GM19043 (cell line): ENCODE measurements at regions not wholly inside any gene's neighbourhood (a gene's known extent, or its start where the extent isn't known, plus 50 kb on each side); places are given as distances from the start of the nearest gene placed in this dataset.
"Not testable (repeated sequence)": the region's sequence is repeated elsewhere in the genome, so short reads cannot be mapped to it uniquely, and the experiment has no call there.

Source experiments
- ATAC-seq: cut with Tn5 transposase; IDR thresholded peaks from one replicate; pipeline ENCODE4 v1.9.1; 2021; ENCODE audit warnings: low read depth; ENCODE audit not compliant: unreplicated experiment

DNA sequence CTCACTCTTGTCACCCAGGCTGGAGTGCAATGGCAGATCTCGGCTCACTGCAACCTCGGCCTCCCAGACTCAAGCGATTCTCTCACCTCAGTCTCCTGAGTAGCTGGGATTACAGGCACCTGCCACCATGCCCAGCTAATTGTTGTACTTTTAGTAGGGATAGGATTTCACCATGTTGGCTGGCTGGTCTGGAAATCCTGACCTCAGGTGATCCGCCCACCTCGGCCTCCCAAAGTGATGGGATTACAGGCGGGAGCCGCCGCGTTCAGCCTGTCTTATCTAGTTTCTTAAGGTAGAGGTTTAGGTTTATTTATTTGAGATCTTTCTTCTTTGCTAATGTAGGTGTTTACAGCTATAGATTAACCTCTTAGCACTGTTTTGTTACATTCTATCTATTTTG lies 708.8 kb downstream of the ZNF385D start:
- ATAC-seq, result no peak

DNA sequence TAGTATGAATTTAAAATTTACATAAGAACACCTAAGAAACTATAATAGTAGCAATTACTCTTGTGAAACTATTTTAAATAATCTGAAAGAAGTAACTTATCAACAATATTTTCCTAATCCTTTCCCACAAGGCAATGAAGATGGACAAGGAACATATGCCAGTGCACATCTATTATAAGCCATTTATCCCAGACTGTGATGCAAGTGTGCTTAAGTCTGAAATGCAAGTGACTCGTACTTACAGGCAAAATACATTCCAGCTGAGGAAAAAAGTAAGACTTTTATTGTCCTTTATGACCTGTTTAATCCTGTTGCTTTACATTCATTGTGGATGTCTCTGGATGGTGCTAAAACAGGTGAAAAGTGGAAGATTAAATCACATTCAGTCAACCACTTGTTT lies 709.4 kb downstream of the ZNF385D start:
- no peak for ATAC-seq

DNA sequence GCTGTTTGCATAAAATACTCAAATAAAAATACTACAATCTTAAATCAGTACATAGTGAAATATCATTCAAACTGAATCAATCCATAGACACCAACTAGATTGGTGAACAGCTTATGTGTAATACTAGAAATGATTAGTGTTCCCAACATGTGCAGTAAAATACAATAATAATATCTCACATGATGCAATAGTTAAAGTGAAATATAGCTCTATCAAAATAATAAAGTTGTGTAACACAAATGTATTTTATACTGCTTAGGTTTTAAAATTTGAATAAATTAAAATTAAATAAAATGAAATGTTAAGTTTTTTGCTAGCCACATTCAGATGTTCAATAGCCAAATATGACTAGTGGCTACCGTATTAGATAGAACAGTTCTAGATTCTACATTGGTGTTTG lies 714.1 kb downstream of the ZNF385D start:
- ATAC-seq, result no peak

DNA sequence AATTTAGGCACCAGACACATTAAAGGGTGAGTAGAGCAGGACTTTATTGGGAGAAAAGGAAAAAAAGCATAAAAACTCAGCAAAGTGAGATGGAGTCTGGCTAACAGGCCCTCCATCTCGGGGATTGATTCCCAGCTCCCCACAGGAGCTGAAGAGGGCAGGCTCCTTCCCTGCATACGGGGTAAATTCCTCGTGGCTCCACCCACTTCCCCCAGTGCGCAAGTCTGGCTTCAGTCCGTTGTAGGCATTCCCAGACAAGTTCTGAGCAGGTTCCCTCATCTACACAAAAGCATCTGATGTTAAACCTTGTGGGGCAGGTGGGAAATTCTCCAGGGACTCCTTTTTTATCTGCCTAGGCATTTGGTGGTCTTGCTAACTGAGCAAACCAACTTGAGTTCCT lies 722.6 kb downstream of the ZNF385D start:
- no peak for ATAC-seq

DNA sequence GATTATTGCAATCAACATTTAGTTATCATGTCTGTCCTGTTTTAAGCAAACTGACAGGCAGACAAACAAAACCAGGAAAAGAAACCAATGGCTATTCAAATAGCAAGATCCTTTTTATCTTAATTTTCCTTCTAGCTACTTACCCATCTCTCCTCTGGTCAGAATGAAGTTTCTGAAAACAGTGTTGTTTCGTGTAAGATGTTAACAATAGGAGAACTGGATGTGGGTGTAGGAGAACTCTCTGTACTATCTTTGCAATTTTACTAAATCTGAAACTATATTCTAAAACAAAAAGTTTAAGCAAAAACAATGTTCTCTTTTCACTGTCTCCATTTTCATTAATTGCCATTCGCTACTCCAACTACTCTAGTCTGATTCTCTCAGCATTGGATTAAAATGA lies 726.4 kb downstream of the ZNF385D start:
- no peak for ATAC-seq

DNA sequence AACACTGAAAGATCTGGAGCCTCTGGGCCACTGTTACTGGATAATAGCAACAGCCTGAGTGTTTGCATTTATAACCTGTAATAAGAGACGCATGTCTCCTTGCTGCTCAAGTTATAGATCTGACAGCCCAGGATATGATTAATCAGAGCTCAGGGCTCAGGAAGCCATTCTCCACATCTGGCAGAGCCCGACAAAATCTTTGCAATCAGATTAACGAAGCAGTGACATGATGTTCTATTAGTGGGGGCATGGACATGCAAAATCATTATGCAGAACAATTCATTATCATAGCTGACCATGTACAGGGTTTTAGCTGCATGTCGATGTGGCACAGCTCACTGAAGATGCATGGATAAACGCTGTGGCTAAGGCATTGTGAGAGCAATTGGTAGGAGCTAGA lies 730.3 kb downstream of the ZNF385D start:
- ATAC-seq, result no peak

DNA sequence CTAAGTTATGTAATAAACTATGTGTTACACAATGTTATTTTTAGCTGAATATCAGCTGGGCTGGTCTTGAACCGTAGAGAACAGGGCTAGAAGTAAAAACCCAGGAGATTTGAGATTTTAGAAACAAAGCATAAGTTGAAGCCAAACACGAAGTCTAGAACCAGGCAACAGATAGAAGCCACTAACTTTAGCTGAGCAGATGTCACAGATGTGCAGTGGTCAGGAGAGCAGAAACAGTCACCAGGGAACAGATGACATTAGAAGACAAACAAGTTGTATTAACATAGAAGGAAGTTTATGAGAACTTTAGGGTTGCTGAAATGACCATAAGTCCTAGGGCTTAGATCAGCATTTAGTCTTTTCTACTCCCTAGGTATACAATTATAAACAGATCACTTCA lies 731.0 kb downstream of the ZNF385D start:
- ATAC-seq, result no peak

DNA sequence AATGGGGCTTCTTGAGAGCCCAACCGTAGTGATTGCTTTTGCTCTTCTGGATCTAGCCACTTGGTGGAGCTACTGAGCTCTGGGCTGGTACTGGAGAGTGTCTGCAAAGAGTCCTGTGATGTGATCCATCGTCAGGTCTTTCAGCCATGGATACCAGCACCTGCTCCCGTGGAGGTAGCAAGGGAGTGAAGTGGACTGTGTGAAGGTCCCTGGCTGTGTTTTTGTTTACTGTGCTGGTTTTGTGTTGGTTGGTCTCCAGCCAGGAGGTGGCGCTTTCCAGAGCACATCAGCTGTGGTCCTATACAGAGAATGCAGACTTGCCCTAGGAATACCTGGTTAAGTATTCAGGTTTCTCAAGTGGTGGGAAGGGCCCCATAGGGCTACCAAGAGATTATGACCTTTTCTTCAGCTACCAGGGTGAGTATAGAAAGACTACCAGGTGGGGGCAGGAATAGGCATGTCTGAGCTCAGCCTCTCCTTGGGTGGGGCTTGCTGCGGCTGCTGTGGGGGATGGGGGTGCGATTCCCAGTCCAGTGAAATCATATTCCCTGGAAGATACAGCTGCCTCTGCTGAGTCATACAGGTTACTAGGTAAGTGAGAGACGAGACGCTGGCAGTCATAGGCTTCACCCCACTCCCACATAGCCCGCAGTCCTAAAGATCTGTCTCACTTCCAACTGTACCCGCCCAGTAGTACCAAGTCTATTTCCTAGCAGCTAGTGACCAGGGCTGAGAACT lies 733.7 kb downstream of the ZNF385D start:
- no peak for ATAC-seq

DNA sequence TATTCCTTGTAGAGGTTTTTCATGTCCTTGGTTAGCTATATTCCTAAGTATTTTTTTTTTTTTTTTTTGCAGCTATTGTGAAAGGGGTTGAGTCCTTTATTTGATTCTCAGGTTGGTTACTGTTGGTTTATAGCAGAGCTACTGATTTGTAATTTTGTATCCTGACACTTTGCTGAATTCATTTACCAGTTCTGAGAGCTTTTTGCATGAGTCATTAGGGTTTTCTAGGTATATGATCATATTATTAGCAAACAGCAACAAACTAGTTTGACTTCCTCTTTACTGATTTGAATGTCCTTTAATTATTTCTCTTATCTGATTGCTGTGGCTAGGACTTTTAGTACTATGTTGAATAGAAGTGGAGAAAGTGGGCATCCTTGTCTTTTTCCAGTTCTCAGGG lies 737.4 kb downstream of the ZNF385D start:
- no peak for ATAC-seq

DNA sequence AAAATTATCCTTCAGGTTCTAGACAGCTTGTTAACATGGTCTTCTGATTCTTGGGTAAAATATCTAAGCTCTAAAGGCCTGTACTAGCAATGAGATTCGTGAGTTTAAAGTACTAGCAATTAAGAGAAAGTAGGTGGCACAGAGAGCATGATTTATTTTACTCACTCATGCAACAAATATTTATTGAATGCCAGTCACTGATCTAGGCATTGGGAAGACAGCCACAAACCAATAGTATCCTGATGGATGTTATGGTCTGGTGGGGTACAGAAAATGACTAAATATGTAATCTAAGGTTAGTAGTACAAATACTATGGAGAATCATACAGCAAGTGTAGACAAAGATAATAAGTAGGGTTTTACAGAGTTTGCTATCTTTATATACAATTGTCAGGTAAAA lies 751.3 kb downstream of the ZNF385D start:
- no peak for ATAC-seq

DNA sequence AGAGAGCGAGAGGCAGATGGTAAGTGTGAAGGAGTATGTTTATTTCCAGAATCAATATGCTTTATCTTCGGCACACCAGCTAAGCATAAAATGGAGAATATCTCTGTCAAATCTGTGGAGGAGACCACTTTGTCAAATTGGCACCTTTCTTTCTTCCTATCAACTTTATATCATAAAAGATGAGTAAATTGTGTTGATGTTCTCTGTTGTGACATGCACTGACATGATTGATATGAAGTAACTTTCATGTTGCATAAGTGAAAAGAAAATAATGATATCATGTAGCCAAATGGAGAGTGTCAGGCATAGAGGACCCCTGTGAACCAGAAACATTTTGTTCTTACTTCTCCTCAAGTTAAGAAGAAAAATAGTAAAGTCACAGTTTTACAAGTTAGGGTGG lies 753.8 kb downstream of the ZNF385D start:
- no peak for ATAC-seq

DNA sequence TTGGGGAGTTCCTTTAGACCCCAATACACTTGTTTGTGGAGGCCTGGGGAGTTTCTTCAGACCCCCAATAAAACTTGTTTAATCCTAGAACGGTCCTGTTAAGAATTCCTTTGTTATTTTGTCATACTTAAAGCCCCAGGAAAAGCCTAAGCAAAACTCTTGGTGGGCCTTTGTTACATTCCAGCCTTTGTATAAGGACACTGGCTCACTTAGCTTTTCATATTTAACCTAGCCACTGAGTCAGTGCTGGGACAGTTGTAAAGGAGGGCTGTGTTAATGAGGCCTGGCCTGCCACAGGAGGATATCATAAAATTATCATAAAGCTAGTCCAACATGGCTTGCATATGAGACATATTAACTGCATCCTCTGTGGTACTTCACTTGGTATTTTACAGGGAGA lies 760.1 kb downstream of the ZNF385D start:
- ATAC-seq, result no peak

DNA sequence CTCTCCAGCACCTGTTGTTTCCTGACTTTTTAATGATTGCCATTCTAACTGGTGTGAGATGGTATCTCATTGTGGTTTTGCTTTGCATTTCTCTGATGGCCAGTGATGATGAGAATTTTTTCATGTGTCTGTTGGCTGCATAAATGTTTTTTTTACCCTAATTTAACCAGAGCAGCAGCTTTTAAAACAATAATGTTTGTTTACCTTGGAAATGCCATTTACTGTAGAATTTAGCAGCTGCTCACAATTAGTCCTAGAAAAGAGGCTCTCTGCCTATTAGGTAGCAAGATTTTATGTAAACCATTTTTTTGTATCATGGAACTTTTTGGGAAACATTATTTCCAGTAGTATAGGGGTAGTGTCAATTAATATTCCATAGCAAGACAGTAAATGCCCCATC lies 761.4 kb downstream of the ZNF385D start:
- not testable (repeated sequence) for ATAC-seq

DNA sequence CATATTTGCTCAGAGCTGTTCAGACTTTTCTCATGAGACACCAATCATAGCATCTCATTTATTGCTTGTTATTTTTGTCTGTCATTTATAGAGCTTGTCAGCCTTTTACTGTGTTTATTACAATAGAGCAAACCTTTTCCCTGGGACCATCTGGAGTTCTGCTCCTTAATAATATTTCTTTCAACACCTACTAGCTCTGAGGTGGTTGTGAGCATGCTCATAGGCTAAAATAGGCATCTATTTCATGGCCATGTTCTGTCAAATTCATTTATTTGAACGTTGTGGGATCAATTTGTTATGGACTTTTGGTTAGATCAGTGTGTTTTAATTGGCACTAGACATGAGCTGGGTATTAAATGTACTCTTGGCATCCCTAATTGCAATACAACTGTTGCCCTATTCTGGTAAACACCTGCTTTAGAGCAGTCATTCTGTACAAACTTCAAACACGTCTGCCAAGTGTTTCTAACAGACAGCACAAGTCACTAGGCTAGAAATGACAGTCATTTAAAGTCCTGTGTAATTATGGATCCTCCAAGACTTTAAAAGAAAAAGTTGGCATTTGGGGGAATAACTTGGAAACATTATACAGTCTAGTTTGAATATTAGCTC lies 766.3 kb downstream of the ZNF385D start:
- no peak for ATAC-seq

DNA sequence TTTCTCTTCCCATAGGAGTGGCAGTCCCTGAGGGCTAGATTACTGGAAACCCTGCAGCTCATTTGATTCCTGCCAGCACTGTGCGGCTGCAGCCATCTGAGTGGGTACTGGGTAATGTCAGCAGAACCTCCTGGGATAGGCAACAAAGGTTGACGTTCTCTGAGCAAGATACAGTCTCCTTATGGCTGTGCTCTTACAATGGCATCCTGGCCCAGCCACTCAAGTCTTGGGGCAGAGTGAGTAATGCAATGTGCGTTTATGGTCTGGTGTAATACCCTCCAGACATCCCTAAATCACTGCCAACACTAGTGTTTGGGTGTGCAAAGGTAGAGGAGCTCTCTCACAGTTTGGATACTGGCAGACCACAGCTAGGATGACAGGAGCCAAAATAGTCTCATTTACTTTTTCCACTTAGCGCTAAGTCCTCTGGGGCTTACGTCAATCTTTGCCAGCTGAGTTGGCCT lies 775.8 kb downstream of the ZNF385D start:
- ATAC-seq, result no peak

DNA sequence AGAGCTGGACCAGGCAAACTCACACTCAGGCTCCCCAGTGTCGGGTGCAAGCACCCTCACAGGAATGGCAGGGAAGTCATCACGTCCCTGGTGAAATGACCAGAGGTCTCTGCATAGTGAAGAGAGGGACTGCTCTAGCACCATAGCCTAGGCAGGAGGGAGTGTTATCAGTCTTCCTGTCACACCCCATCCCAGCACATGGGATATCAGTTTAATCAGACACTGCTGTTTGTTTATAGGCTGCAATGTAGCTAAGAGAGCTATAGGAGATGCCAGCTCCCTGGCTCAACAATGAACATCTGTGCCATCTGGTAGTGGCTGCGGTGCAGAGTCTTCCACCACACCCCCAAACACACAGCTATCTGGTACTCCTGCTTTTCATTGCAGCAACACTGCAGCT lies 776.6 kb downstream of the ZNF385D start:
- no peak for ATAC-seq

DNA sequence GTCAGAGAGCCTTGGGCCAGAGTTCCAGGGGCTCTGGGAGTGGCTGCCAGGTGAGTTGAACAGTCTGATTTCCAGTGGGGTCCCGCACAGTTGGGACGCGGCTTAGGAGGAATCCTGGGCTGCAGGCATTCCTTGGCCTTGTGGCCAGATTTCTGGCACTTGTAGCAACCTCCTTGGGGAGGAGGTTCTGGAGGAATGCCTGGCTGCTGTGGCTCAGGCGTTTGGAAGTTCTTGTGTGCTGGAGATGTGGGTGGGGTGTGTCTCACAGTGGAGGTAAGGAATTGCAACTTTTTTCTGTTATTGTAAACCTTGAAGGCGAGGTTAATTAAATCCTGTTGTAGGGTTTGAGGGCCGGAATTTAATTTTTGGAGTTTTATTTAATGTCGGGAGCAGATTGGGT lies 780.2 kb downstream of the ZNF385D start:
- not testable (repeated sequence) for ATAC-seq

DNA sequence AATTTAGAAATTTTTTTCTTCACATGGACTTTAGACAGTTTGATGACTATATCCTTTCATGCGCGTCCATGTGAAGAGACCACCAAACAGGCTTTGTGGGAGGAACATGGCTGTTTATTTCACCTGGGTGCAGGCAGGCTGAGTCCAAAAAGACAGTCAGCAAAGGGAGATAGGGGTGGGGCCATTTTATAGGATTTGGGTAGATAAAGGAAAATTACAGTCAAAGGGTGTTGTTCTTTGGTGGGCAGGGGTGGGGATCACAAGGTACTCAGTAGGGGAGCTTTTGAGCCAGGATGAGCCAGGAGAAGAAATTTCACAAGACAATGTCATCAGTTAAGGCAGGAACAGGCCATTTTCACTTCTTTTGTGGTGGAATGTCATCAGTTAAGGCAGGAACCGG lies 781.5 kb upstream of the SGO1 start:
- not testable (repeated sequence) for ATAC-seq

DNA sequence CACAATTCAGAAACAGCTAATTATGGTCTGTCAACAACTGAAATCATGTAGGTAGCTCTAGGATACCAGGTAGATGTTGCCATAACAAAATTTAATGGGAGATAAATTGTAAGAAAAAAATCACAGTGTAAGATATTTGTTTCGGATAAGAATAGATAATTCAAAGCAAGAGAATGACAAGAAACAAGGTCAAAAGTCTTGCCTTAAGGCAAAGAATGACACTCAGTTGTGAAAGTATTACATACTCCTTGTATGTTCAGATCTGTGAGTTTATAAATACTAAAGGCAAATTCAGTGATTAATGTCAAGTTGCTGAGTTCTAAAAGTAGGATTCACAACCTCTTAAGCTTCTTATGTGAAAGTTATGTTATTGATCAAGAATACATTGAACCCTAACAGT lies 772.2 kb upstream of the SGO1 start:
- no peak for ATAC-seq

DNA sequence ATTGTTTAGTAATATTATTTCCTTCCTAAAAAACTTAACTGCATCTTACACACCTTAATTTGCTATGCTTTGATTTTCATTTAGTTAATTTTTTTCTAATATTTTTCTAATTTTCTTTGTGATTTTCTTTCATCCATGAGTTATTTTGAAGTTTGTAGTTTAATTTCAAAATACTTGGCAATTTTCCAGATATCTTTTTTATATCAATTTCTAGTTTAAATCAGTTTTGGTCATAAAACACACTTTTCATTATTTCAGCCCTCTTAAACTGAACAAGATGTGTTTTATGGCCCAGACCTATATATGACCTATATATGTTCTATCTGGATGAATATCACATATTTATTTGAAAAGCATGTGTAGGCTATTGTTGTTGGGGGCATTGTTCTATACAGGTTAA lies 759.9 kb upstream of the SGO1 start:
- ATAC-seq, result no peak

DNA sequence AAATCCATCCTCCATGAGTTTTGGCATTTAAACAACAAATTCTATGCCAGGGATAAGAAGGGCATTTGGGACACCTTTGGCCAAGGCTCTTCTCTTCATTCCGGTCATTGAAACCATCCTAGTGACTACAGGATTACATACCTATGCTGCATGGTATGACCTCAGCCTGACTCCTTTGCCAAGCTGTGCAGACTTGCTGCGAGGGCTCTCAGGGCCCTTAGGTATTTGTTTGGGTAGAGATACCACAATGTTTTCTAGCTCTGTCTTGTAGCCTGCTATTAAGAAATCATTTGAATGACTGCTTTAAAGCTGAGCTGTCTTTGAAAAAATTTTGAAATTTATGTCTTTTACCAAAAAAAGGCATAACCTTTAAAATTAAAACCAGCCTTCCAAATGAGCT lies 749.8 kb upstream of the SGO1 start:
- no peak for ATAC-seq

DNA sequence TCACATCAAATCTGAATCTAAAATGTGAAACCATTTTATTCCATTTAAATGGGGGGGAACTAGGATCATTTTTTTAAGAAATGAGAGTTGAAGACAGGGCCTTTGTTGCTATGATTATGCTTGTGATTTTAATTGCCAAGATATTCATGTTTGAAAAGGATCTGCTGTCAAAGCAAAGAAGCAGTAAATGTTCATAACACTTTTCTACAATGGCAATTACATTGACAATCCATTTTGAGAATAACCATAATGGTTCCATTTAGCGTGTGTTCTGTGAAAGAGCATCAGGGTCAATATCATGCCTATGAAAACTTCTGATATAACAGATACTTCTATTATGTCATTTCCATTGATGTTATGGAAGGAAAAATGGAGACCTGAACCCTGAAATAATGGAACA lies 745.8 kb upstream of the SGO1 start:
- ATAC-seq, result no peak
